ENCODE measurements at regions not wholly inside any gene's neighbourhood (a gene's known extent, or its start where the extent isn't known, plus 50 kb on each side); places are given as distances from the start of the nearest gene placed in this dataset.

DNA sequence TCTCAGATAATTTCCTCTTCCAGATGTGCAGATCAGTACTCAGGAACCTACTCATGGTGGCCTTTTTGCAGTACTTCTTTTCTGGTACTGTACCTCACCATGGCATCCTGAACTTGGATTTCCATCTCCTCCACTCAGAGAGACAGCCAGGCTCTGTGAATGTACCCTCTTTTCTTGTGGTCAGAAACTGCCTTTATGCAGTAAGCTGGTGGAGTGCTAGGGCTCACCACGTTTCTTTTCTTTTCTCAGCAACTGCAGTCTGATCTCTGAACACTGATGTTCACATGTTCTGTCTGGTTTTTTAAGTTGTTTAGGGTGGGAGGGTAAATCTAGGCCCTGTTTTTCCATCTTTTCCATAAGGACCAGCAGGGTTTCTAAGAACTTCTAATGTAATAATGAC lies 99.8 kb upstream of the NRXN3 start:
- TF ChIP-seq, protein P1, sequence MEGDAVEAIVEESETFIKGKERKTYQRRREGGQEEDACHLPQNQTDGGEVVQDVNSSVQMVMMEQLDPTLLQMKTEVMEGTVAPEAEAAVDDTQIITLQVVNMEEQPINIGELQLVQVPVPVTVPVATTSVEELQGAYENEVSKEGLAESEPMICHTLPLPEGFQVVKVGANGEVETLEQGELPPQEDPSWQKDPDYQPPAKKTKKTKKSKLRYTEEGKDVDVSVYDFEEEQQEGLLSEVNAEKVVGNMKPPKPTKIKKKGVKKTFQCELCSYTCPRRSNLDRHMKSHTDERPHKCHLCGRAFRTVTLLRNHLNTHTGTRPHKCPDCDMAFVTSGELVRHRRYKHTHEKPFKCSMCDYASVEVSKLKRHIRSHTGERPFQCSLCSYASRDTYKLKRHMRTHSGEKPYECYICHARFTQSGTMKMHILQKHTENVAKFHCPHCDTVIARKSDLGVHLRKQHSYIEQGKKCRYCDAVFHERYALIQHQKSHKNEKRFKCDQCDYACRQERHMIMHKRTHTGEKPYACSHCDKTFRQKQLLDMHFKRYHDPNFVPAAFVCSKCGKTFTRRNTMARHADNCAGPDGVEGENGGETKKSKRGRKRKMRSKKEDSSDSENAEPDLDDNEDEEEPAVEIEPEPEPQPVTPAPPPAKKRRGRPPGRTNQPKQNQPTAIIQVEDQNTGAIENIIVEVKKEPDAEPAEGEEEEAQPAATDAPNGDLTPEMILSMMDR (IDR thresholded peaks at IDR 0.05), result no peak
- no peak overlapping the region for H3K4me3 ChIP-seq
- no peak overlapping the region for H3K27ac ChIP-seq
- no peak for DNase-seq (ENCODE audit: low spot score)

DNA sequence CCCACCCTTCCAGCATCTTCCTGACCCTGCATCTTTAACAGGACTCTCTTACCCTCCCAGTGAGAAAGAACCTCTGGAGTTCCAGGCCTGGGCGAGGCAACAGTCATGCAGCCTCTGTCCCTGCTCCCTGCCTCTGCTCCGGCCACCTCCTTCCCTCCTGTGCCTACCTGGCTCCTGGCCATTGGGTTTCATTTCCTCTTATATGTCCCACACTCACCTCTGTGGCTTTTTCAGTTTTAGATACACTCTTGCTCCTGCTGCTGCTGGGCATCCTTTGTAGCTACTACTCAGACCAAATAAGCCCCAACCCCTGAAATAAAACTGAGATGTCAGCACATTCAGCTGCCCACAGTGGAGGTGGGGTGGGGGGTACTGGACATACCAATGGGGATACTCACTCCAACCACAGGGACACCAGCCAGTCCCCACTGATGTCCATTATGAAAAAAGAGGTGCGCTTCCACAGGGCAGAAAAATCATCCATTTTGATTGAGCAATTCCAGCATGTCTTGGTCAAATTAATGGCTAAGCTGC lies 99.1 kb upstream of the NRXN3 start:
- Histone ChIP-seq H3K4me3 (no peak overlapping the region), H3K27ac (no peak overlapping the region)
- TF ChIP-seq, protein P1 (IDR thresholded peaks at IDR 0.05), result no peak
- no peak for DNase-seq (ENCODE audit: low spot score)

DNA sequence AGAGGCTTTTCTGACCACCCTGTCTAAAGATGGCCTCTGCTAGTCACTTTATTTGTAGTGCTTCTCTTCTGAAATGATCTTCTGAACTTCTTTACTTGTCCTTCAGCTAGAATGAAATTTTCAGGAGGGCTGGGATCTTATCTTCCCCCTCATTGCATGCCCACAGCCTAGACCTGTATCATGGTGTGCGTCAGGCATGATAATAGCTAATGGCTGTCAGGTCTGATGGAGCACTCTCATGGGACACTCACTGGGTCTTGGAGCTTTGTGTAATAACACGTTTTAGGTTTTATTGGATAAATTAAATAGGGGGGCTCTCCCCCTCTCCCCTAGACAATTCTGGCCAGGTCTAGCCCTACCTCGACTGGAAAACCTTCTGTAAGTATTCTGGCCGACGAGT lies 97.1 kb upstream of the NRXN3 start:
- Histone ChIP-seq H3K27ac (no peak overlapping the region), H3K4me3 (no peak overlapping the region)
- TF ChIP-seq, protein P1 (IDR thresholded peaks at IDR 0.05), result no peak
- no peak for DNase-seq (ENCODE audit: low spot score)

DNA sequence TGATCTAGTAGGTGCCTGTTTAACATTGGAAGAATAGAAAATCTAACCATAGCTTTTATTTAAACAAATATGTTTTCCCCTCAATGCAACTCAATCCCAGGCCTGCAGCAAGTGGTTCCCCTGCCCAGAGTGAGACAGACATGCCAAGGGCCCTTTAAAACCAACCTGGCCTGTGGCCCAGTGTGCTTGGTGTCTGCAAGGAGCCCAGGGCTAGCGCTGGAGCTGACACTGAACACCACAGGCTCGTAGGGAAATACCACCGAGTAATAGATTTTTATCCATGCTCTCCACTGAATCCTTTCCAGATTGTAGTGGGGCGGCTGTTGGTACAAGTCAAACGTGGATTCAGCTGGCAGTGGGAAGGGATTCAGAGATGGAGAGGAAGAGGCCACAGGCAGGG lies 95.6 kb upstream of the NRXN3 start:
- no peak for DNase-seq (ENCODE audit: low spot score)
- H3K4me3 ChIP-seq, result no peak overlapping the region
- TF ChIP-seq, protein P1 (IDR thresholded peaks at IDR 0.05), result no peak
- no peak overlapping the region for H3K27ac ChIP-seq

DNA sequence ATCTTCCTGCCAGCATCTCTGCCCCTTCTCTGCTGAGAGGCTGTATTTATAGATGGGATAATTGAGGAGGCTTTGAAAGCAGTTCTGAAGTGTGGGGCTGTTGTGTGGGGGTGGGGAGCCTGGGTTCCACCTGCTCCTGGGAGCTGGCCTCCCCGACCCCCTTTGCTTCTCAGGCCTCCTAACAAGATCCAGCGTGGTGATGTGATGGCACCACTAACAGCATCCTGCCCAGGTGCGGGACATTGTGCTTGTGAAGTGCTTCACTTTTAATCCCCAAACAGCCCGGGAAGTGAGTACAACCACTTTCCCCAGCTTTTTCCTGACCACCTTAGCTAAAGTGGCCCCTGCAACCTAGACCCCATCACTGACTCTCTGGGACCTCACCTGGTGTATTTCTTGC lies 95.1 kb upstream of the NRXN3 start:
- no peak for DNase-seq (ENCODE audit: low spot score)
- Histone ChIP-seq H3K4me3 (no peak overlapping the region), H3K27ac (no peak overlapping the region)
- TF ChIP-seq, protein P1 (IDR thresholded peaks at IDR 0.05), result no peak

DNA sequence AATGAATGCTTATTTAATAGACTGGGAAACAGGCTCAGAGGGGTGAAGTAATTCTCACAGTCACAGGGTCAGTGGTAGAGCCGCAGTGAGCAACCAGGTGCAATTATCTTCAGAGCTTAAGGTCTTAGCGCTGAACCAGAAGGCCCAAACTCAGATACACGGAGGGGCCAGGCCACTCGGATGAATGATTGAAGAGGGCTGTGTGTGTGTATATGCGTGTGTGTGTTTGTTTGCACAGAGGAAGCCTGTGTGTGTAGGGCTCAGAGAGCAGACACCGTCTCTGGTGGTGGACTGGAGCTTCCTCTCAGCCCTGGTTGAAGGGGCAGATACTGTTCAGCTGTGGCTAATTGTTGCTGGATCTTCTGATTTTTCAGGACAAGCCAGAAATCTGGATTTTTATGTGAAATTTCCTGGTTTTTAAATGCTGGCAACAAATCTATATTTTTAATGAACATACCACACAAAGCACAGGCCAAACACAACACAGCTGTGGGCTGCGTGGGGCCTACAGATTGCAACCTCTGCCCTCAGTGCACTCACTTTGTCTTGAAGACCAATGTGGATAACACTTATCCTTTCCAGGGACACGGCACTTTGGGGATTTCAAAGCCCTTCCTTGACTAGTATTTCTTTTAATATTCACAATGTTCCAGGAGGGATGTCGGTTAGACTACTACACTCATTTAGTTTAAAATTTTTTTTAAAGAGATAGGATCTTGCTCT lies 94.5 kb upstream of the NRXN3 start:
- DNase-seq (ENCODE audit: low spot score), result no peak
- no peak overlapping the region for H3K4me3 ChIP-seq
- H3K27ac ChIP-seq, result no peak overlapping the region
- TF ChIP-seq, protein P1 (IDR thresholded peaks at IDR 0.05), result no peak

DNA sequence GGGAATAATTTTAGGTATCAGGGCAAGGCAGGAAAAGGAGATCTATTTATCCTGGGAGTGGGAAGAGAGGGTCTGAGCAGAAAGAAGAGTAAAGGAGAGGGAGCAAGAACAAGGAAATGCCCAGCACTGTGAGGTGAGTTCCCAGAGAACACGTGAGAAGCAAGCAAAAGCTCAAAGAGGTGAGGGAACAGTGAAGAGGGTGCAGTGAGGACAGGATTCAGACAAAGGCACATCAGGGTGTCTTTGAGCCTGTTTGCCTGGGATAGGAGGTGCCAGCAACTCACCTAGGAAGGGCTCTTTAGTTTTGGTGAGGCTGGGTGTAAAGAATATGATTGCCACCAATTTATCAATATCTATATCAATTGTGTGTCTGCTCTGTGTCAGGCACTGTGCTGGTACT lies 88.9 kb upstream of the NRXN3 start:
- TF ChIP-seq, protein P1 (IDR thresholded peaks at IDR 0.05), result no peak
- Histone ChIP-seq H3K4me3 (no peak overlapping the region), H3K27ac (no peak overlapping the region)
- DNase-seq (ENCODE audit: low spot score), result no peak

All from coronary artery (tissue), 2 donors.